ENCODE measurements at regions not wholly inside any gene's neighbourhood (a gene's known extent, or its start where the extent isn't known, plus 50 kb on each side); places are given as distances from the start of the nearest gene placed in this dataset.

DNA sequence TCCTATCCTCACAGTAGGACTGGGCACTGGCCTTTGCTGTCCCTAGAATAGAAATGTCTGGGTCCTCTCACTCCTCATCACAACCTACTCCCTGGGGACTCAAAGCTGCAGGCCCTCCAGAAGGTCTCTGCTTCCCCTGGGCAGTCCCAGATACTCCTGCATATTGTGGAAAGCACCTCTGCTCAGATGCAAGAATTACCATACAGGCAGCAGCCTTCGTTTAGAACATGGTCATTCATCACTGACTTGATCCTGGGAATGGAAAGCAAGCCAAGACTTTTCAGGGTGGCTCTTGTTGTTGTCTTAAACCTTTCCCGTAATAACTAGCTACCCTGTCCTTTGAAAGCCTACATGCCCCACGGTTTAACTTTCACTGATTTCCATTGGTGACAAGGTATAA lies 53.1 kb upstream of the NPAS2 start:
- TF ChIP-seq ZNF121 (tag by site-specific recombination; IDR thresholded peaks at IDR 0.05) (no peak), ZFP3 (tag by site-specific recombination; IDR thresholded peaks at IDR 0.05; ENCODE audit: low read depth) (no peak), ZSCAN16 (tag by site-specific recombination; IDR thresholded peaks at IDR 0.05) (no peak), ZBTB17 (tag by site-specific recombination; IDR thresholded peaks at IDR 0.05) (no peak)
- TF ChIP-seq, protein P1, sequence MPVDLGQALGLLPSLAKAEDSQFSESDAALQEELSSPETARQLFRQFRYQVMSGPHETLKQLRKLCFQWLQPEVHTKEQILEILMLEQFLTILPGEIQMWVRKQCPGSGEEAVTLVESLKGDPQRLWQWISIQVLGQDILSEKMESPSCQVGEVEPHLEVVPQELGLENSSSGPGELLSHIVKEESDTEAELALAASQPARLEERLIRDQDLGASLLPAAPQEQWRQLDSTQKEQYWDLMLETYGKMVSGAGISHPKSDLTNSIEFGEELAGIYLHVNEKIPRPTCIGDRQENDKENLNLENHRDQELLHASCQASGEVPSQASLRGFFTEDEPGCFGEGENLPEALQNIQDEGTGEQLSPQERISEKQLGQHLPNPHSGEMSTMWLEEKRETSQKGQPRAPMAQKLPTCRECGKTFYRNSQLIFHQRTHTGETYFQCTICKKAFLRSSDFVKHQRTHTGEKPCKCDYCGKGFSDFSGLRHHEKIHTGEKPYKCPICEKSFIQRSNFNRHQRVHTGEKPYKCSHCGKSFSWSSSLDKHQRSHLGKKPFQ (tag by site-specific recombination; IDR thresholded peaks at IDR 0.05) = no peak
- TF ChIP-seq, protein P2, sequence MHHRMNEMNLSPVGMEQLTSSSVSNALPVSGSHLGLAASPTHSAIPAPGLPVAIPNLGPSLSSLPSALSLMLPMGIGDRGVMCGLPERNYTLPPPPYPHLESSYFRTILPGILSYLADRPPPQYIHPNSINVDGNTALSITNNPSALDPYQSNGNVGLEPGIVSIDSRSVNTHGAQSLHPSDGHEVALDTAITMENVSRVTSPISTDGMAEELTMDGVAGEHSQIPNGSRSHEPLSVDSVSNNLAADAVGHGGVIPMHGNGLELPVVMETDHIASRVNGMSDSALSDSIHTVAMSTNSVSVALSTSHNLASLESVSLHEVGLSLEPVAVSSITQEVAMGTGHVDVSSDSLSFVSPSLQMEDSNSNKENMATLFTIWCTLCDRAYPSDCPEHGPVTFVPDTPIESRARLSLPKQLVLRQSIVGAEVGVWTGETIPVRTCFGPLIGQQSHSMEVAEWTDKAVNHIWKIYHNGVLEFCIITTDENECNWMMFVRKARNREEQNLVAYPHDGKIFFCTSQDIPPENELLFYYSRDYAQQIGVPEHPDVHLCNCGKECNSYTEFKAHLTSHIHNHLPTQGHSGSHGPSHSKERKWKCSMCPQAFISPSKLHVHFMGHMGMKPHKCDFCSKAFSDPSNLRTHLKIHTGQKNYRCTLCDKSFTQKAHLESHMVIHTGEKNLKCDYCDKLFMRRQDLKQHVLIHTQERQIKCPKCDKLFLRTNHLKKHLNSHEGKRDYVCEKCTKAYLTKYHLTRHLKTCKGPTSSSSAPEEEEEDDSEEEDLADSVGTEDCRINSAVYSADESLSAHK (tag by site-specific recombination; IDR thresholded peaks at IDR 0.05) = no peak
- TF ChIP-seq, protein P3, sequence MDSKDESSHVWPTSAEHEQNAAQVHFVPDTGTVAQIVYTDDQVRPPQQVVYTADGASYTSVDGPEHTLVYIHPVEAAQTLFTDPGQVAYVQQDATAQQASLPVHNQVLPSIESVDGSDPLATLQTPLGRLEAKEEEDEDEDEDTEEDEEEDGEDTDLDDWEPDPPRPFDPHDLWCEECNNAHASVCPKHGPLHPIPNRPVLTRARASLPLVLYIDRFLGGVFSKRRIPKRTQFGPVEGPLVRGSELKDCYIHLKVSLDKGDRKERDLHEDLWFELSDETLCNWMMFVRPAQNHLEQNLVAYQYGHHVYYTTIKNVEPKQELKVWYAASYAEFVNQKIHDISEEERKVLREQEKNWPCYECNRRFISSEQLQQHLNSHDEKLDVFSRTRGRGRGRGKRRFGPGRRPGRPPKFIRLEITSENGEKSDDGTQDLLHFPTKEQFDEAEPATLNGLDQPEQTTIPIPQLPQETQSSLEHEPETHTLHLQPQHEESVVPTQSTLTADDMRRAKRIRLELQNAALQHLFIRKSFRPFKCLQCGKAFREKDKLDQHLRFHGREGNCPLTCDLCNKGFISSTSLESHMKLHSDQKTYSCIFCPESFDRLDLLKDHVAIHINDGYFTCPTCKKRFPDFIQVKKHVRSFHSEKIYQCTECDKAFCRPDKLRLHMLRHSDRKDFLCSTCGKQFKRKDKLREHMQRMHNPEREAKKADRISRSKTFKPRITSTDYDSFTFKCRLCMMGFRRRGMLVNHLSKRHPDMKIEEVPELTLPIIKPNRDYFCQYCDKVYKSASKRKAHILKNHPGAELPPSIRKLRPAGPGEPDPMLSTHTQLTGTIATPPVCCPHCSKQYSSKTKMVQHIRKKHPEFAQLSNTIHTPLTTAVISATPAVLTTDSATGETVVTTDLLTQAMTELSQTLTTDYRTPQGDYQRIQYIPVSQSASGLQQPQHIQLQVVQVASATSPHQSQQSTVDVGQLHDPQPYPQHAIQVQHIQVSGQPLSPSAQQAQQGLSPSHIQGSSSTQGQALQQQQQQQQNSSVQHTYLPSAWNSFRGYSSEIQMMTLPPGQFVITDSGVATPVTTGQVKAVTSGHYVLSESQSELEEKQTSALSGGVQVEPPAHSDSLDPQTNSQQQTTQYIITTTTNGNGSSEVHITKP (tag by site-specific recombination; IDR thresholded peaks at IDR 0.05) = no peak

All from HEK293 (cell line).